ENCODE measurements at regions not wholly inside any gene's neighbourhood (a gene's known extent, or its start where the extent isn't known, plus 50 kb on each side); places are given as distances from the start of the nearest gene placed in this dataset.
"Not testable (repeated sequence)": the region's sequence is repeated elsewhere in the genome, so short reads cannot be mapped to it uniquely, and the experiment has no call there.

- TF ChIP-seq CTCF (IDR thresholded peaks at IDR 0.05; ENCODE audit: insufficient read depth, low read depth, low read length), result no peak
- POLR2A ChIA-PET, result no interaction called here
- Histone ChIP-seq H3K27me3 (ENCODE audit: control insufficient read depth, insufficient read depth, low read length) (no peaks in the 10 kb centered on the region), H3K4me3 (ENCODE audit: low read depth, low read length) (no peak overlapping the region), H3K36me3 (ENCODE audit: control insufficient read depth, insufficient read depth, low read length) (no peaks in the 10 kb centered on the region)
- CTCF ChIA-PET, result no interaction called here
- no peak for DNase-seq (ENCODE audit: low read depth)
Observed at GRCh38 chr13:73816702-73817101, 317.5 kb downstream of the KLF12 start.

- no peak for TF ChIP-seq CTCF (IDR thresholded peaks at IDR 0.05; ENCODE audit: insufficient read depth, low read depth, low read length)
- DNase-seq (ENCODE audit: low read depth), result no peak
- H3K36me3 ChIP-seq (ENCODE audit: control insufficient read depth, insufficient read depth, low read length), result no peaks in the 10 kb centered on the region
- CTCF ChIA-PET, result no interaction called here
- H3K4me3 ChIP-seq (ENCODE audit: low read depth, low read length), result no peak overlapping the region
- POLR2A ChIA-PET, result interaction anchor here (0.5 kb wide), 1 partner anchor 20 kb away, joined by 5 read pairs; no protein-coding TSS in a partner anchor
- H3K27me3 ChIP-seq (ENCODE audit: control insufficient read depth, insufficient read depth, low read length), result no peaks in the 10 kb centered on the region
Observed at GRCh38 chr13:73815796-73816195, 318.4 kb downstream of the KLF12 start.

- CTCF ChIA-PET, result no interaction called here
- no peak for DNase-seq (ENCODE audit: low read depth)
- H3K27me3 ChIP-seq (ENCODE audit: control insufficient read depth, insufficient read depth, low read length), result no peaks in the 10 kb centered on the region
- H3K4me3 ChIP-seq (ENCODE audit: low read depth, low read length), result no peak overlapping the region
- POLR2A ChIA-PET, result no interaction called here
- no peaks in the 10 kb centered on the region for H3K36me3 ChIP-seq (ENCODE audit: control insufficient read depth, insufficient read depth, low read length)
- TF ChIP-seq CTCF (IDR thresholded peaks at IDR 0.05; ENCODE audit: insufficient read depth, low read depth, low read length), result no peak
Observed at GRCh38 chr13:73810647-73811046, 323.6 kb downstream of the KLF12 start.

- Histone ChIP-seq H3K4me3 (ENCODE audit: low read depth, low read length) (no peak overlapping the region), H3K27me3 (ENCODE audit: control insufficient read depth, insufficient read depth, low read length) (no peaks in the 10 kb centered on the region), H3K36me3 (ENCODE audit: control insufficient read depth, insufficient read depth, low read length) (no peaks in the 10 kb centered on the region)
- POLR2A ChIA-PET, result no interaction called here
- CTCF ChIA-PET, result no interaction called here
- DNase-seq (ENCODE audit: low read depth), result no peak
- TF ChIP-seq CTCF (IDR thresholded peaks at IDR 0.05; ENCODE audit: insufficient read depth, low read depth, low read length), result no peak
Observed at GRCh38 chr13:73809561-73809960, 324.6 kb downstream of the KLF12 start.

- TF ChIP-seq CTCF (IDR thresholded peaks at IDR 0.05; ENCODE audit: insufficient read depth, low read depth, low read length), result no peak
- H3K4me3 ChIP-seq (ENCODE audit: low read depth, low read length), result no peak overlapping the region
- DNase-seq (ENCODE audit: low read depth), result no peak
- no peaks in the 10 kb centered on the region for H3K27me3 ChIP-seq (ENCODE audit: control insufficient read depth, insufficient read depth, low read length)
- ChIA-PET POLR2A (no interaction called here), CTCF (no interaction called here)
- no peaks in the 10 kb centered on the region for H3K36me3 ChIP-seq (ENCODE audit: control insufficient read depth, insufficient read depth, low read length)
Observed at GRCh38 chr13:73808318-73808717, 325.9 kb downstream of the KLF12 start.

- H3K27me3 ChIP-seq (ENCODE audit: control insufficient read depth, insufficient read depth, low read length); H3K36me3 ChIP-seq (ENCODE audit: control insufficient read depth, insufficient read depth, low read length); H3K4me3 ChIP-seq (ENCODE audit: low read depth, low read length); DNase-seq (ENCODE audit: low read depth); CTCF ChIA-PET: not testable (repeated sequence)
- POLR2A ChIA-PET, result interaction anchor here (0.6 kb wide), 1 partner anchor 54 kb away, joined by 4 read pairs; no protein-coding TSS in a partner anchor
Observed at GRCh38 chr13:73805326-73805958, 328.8 kb downstream of the KLF12 start.
